ENCODE measurements at regions not wholly inside any gene's neighbourhood (a gene's known extent, or its start where the extent isn't known, plus 50 kb on each side); places are given as distances from the start of the nearest gene placed in this dataset.
"Not testable (repeated sequence)": the region's sequence is repeated elsewhere in the genome, so short reads cannot be mapped to it uniquely, and the experiment has no call there.

DNA sequence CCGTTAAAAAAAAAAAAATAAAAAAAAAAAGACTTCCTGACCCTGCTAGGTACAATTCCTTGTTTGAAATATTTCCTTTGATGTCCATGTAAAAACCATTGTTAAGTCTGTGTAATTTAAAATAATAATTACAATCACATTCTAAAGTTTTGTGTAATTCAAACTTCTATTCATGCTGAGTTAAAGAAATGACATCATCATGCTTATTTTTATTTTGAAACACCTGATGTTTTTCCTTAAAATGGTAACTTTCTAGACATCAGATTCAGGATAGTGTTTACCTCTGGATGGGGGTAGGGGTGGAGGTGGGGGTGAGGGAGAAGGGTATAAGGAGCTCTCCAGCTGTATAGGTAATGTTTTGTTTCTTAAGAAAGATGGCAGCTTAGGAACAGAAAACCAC is 92.8 kb downstream of the ADCYAP1 start:
- no peak for DNase-seq (ENCODE audit: low read depth)

DNA sequence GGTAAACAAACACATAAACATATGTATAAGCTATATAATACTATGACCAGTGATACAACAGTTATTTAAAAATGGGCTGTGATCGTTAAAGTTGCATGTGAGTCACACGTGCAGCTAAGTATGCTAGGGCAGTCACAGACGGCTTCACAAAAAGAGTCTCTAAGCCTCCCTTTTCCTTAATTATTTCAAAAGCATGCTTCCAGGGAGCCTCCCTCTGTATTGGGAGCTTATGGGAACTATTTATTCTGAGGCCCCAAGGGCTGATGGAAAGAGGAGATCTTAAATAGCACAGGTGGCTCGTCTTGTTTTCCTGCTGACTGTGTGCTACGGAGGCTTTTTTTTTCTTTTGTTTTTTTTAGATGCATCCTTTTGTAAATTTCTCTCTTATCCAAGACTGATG is 94.3 kb downstream of the ADCYAP1 start:
- no peak for DNase-seq (ENCODE audit: low read depth)

DNA sequence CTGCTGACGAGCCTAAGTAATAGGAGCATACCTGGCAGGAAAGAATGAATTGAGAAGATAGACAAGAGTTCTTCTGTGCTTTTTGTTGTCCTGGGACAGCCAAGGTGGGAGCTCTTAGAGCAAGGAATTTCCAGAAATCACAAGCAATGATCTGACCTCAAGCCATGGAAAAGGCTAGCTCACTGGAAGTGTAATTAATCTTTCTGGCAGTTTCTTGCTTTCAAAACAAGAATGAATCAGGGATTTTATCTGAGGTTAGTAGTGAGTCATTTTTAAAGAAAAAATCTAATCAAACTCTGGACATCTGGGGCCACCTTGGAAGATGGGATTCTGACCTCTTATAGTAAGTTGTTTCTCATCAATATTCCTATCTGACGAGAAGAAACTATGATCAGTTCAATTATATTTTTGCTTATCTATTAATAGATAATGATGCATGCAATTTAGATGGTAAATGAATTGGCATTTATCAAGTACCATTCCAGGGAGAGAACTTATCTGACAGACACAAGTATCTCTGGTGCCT is 98.0 kb downstream of the ADCYAP1 start:
- no peak for DNase-seq (ENCODE audit: low read depth)

DNA sequence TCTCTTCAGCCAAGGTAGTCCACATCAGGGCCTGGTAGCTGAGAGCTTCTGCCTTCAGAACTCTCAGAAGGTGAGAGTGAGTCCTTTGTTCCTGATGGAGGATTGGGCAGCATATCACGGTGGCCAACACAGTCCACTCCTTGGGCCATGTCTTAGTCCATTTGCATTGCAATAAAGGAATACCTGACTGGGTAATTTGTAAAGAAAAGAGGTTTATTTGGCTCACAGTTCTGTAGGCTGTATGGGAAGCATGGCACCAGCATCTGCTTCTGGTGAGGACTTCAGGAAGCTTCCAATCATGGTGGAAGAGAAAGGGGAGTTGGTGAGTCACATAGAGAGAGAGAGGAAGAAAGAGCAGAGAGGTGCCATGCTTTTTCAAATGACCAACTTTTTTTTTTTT is 98.8 kb downstream of the ADCYAP1 start:
- no peak for DNase-seq (ENCODE audit: low read depth)

DNA sequence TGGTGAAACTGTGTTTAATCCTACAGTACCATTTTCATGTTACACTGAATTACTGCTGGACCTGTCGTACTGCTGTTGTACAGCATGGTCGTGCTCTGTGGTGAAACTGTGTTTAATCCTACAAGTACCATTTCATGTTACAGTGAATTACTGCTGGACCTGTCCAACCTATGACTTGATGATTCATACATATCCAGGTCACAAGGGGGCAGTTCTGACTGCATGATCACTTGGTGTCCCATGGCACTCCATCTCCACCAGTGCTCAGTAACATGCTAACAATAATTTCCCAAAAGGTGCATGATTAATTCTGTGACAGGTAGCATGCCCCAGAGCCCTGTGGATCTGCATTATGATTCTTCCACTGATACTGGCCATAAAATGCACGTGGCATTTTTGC is 101.6 kb downstream of the ADCYAP1 start:
- no peak for DNase-seq (ENCODE audit: low read depth)

DNA sequence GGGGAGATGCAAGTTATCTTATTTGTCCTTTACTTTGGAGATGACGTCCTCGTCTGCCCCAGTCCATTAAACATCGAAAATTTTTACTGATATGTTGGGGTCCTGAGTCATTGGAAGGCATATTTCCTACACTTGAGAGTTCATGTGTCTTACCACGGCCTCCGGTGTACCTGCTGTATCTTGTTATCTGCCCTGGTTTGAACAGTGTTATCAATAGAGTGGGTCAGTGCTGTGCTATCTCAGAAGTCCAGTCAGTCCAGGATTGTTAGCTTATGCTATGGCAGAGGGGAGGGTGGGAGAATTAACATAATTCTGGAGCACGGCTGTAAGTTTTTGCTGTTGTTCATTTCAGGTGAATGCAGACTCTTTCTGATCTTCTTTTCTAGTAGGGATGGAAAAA is 102.3 kb downstream of the ADCYAP1 start:
- DNase-seq (ENCODE audit: low read depth) = no peak

DNA sequence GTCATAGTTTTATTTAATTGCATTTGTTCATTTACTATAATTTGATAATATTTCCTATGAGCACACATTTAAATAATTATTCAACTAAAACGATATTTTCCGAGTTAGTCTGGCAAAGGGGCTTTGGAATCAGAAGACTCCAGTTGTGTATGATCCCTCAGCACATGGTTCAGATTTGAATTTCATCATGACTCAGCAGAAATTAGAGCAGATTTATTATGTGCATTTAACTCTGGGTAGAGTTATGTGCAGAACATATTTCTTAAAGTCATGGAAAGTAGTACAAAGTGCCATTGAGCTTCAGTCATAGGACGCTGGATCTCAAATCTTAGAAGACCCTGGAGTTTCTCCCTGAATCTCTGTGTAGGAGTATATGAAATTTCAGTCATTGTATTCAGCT is 106.7 kb downstream of the ADCYAP1 start:
- no peak for DNase-seq (ENCODE audit: low read depth)

DNA sequence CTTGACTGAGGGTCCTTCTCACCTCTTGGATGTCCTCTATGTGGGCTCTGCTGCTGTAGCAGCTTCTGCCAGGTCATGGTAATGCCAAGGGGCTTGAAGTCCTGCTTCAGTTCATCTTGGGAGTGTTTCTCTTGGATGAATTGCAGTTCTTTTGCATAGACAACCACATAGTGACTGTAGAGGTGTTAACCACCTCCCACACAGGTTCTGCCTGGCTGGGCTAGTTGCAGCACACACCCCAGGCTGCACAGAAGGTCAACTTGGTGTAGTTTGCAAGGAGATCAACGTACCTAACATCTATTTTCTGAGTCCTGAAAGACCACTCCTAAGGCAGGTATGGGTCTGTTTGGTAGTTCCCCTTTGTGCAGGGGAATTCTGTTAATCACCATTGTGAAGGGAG is 108.1 kb downstream of the ADCYAP1 start:
- DNase-seq (ENCODE audit: low read depth) = no peak

DNA sequence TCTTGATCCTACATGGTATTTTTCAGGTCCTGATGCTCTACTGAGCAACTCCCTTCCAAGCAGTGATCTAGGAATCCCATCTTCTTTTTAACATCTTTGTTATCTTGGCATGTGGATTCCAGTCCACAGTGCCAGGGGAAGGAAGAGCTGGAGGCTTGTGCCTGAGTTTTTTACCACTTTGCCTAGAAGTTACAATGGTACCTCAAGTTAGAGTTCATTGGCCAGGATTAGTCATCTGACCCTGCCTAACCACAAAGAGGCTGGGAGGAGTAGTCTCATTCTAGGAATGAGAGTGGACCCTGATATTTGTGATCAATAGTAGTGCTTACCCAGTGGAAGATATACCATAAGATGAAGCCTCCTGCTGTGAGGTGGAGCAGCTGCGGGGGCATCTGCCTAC is 109.3 kb downstream of the ADCYAP1 start:
- DNase-seq (ENCODE audit: low read depth) = no peak

DNA sequence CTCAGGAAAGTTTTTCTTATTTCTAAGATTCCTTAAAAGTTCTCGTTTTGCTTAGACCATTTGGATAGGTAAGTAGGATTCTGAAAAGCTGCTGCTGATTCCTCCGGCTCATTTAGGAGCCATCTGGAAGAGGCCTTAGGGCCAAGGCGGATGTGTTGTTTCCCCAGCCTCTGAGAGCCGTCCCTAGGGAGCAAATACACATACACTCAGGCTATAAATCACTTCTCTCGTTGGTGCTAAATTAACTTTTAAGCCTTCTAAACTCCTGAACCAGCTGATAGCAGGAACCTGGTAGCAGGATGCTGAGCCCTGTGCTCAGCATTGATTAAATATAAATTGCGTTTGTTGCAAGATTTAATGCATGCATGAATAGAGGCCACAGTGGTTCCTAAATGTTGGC is 109.8 kb downstream of the ADCYAP1 start:
- no peak for DNase-seq (ENCODE audit: low read depth)

DNA sequence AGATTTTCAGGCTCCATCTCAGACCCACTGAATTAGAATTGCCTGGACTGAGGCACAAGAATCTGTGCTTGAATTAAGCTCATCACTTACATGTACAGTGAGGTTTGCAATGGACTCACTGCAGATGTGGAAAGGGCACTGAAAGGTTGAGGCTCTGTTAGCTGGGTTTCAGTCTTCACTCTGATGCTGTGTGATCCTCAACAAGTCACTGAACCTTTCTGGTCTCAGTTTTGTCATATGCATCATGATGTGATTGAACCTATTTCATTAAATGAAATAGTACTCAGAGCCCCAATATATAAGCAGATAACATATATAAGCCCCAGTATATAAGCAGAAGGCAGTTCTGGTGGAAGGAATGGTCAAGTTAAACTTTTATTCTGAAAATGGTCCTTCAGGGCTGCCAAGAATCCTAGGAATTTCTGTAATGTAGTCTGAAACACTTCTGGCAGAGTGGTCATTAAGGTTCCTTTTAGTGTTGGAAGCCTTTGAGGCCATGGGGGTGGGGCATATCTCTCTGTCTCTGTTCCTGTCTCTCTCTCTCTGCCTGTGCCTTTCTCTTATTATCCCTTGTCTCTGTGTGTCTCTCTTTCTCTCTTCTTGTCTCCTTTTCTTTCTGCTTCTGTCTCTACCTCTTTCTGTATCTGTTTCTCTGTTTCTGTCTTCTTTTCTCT is 110.4 kb downstream of the ADCYAP1 start:
- DNase-seq (ENCODE audit: low read depth) = no peak

DNA sequence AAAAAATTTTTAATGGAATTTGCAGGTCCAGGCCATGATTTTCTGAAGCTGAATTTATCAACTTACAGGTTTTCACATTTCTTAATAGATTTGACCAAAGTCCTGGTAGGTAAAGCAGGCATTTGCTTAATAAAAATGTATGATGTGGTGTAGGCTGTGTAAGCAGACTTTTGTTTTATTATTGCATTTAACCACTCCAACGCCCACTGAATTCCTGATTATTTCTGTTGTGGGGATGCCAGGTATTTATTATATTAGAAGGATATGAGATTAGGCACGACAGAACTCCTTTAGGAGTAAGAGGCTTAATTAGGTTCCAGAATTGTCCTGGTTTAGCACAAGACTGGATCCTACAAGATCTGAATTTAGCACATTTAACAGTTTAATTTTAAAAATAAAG is 111.1 kb downstream of the ADCYAP1 start:
- DNase-seq (ENCODE audit: low read depth) = no peak

DNA sequence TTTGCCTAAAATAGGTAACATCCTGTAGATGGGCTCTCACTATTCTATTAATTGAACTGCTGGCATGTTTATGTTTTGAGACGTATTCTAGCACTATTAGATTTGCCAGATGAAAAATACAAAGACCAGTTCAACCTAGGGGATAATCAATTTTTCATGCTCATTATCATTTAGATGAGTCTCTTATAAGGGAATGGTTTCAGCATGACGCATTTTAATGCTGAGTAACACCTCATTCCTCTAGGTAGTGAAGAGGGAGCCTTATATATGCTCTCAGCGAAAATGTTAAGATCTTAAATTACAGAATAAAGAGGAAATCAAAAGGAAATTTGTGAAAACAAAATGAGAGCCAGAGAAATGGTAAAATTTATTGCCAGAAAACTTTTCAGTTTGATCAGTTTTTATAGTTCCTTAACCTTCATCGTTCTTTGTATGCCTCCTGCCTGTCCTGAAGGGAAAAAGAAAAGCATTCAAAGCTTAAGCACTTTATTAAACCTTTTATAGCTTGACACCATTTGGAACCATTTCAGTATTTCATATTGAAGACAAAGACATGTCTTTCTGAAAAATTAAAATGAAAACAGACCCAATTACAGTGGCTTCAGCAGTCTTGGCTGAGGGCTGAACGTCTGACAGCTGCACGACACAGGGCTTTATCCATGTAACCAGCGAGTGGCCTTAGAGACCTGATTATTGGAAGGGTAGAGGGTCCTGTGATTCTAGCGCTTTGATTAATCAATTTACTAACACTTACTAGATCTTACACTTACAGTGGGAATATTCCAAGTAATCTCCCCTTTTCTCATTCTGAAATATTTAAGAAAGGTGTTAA is 112.8 kb downstream of the ADCYAP1 start:
- DNase-seq (ENCODE audit: low read depth) = no peak

DNA sequence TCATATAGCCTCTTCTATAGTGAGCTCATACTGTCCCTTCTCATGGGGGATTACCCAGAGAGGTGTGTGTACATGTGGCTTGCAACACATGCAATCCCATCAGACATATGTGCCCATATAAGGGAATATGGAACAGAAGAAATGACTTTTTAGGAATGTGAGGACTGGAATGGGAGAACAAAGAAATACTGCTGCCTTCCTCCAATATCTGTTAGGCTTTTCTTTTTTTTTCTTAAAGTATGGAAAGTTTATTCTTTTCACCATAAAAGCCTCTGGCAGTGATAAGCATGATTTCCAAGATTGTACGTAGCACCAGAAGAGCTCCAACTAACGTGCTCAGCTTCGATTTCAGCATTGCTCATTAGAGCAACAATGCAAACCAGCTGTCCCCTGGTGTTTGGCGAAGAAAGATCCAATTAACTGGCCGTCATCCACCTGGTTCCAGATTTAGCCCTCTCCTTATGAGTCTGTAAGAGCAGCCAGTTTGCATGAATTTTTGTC is 113.6 kb downstream of the ADCYAP1 start:
- no peak for DNase-seq (ENCODE audit: low read depth)

DNA sequence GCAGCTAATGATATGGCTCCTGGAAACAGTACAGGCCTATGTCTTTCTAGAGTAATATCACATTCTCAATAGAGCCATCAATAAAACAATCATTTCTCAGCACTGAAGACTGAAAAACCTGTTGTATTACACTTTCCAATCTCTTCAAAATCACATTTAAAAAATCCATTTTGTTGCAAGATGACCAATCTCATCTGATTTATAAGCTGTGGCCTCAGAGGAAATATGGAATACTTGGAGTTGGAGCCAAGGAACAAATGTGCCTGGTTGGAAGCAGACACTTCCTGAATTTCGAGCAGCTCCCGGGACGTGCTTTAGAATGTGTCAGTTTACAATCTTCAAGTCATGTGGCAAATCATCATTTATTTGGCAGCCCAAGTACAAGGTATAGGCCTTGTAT is 114.5 kb downstream of the ADCYAP1 start:
- DNase-seq (ENCODE audit: low read depth) = no peak

DNA sequence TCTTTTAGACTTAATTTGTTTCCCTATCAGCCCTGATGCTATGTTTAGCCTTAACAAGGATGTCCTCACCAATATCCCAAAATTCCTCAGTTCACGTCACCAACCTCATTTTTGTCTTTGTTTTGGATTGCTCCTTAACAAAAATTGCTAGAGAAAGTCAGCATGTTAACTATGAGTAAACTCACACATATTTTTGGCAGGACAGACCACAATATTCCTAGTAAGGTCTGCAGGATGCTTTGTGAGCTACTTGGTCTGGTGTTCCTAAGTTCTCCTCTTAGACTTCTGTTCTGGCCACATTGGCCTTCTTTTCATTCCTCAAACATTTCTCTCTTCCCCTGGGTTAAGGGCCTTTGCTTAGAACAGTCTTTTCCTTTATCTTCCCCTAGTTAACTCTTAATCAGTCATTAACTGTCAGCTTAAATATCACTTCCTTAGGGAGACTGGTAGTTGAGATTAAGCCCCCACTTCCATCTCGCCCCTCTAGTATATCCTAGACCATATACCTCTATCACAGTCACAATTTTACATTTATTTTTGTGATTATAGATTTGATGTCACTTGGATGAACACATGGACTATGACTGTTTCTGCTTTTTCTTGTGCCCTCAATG is 116.2 kb downstream of the ADCYAP1 start:
- DNase-seq (ENCODE audit: low read depth) = no peak

DNA sequence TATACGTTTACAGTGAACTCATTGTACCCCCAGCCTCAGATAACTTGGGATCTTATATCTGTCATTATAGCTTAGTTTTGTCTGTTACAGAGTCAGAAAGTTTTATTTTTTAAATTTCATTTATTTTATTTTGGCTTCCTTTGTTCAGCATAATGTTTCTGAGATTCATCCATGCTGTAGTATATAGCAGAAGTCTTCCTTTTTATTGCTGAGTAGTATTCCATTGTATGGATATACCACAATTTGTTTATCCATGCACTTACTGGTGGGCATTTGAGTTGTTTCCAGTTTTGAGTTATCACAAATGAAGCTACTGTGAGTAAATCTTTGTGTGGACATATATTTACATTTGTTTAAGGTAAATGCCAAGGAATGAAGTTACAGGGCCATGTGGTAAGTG is 122.3 kb downstream of the ADCYAP1 start:
- DNase-seq (ENCODE audit: low read depth) = no peak

DNA sequence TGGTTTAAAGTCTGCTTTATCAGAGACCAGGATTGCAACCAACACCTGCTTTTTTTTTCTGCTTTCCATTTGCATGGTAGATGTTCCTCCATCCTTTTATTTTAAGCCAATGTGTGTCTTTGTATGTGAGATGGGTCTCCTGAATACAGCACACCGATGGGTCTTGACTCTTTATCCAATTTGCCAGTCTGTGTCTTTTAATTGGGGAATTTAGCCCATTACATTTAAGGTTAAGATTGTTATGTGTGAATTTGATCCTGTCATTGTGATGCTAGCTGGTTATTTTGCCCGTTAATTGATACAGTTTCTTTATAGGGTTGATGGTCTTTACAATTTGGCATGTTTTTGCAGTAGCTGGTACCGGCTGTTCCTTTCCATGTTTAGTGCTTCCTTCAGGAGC is 128.4 kb downstream of the ADCYAP1 start:
- DNase-seq (ENCODE audit: low read depth) = not testable (repeated sequence)

DNA sequence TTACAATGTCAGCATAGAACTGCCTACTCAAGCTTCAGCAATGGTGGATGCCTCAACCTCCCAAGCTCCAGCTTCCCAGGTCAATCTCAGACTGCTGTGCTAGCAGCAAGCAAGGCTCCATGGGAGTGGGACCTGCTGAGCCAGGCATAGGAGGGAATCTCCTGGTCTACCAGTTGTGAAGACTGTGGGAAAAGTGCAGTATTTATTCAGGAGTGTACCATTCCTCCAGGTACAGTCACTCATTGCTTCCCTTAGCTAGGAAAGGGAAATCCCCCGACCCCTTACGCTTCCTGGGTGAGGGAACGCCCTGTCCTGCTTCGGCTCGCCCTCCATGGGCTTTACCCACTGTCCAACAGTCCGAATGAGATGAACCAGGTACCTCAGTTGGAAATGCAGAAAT is 130.3 kb downstream of the ADCYAP1 start:
- no peak for DNase-seq (ENCODE audit: low read depth)

DNA sequence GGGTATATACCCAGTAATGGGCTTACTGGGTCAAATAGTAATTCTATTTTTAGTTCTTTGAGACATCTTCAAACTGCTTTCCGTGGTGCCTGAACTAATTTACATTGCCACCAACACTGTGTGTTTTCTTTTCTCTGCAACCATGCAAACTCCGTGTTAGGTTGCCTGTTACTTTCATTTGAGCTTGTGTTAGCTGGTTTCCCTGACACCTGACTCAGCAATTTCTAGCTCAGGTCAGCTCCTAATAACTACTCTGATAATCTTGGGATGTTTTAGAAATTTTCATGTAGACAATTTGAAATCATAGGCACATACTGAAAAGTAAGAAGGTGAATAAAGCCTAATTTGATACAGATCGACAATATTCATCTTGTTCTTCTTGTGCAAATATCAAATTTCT is 132.3 kb downstream of the ADCYAP1 start:
- no peak for DNase-seq (ENCODE audit: low read depth)

DNA sequence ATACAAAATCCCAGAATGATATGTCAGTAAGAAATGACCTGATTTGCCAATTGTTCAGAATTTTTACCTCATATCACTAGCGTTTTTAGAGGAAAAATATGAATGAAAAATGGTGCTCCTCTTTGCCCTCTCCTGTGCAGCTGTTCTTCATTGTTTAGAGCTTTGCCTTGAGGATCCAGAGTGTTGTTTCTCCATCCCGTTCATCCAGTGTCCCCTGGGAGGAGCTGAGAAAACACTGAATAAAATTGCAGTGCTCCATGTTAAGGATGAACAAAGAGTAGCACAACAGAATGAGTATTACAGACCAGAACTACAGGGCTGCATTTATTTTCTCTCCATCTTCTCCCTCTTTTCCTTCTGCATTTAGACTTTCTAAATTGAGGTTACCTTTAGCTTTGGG is 133.1 kb downstream of the ADCYAP1 start:
- no peak for DNase-seq (ENCODE audit: low read depth)

DNA sequence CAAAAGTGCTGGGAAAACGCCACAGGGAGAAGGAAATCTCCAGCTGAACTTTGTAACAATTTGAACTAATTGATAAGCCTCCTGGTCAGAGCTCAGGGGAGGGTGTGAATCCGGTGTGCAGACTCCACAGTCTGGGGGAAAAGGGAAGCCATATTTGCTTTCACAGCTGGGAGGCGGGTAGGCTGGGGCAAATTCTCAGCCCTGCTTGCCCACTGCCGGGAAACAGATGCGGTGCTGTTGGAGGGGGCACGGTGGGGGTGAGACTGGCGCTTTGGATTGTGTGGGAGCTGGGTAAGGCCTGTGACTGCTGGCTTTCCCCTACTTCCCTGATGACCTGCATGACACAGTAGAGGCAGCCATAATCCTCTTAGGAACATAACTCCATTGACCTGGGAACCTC is 134.8 kb downstream of the ADCYAP1 start:
- DNase-seq (ENCODE audit: low read depth) = no peak

DNA sequence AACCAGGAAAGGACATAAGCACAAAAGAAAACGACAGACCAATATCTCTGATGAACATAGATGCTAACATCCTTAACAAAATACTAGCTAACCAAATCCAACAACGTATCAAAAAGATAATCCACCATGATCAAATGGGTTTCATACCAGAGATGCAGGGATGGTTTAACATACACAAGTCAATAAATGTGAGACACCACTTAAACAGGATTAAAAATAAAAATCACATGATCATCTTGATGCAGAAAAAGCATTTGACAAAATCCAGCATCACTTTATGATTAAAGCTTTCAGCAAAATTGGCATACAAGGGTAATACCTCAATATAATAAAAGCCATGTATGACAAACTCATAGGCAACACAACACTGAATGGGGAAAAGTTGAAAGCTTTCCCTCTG is 138.4 kb downstream of the ADCYAP1 start:
- DNase-seq (ENCODE audit: low read depth) = not testable (repeated sequence)
